Caki2 (cell line): ENCODE measurements at regions not wholly inside any gene's neighbourhood (a gene's known extent, or its start where the extent isn't known, plus 50 kb on each side); places are given as distances from the start of the nearest gene placed in this dataset.

ENCODE experiments used
- DNase-seq: peaks from one replicate; pipeline ENCODE4 v3.0.0-alpha.2; 2015; ENCODE audit warnings: low read depth
- in situ Hi-C: cut with HindIII; loops from 2 replicates; pipeline ENCODE4 v1.10.0; 2016; ENCODE audit warnings: low sequenced_read_pairs, low pct_unique_long_range_greater_than_20kb, mixed read lengths

GRCh38 chr9:13397661-13398060, 118.2 kb upstream of the MPDZ start:
- in situ Hi-C loops = no loop called here
- no peak for DNase-seq

DNA sequence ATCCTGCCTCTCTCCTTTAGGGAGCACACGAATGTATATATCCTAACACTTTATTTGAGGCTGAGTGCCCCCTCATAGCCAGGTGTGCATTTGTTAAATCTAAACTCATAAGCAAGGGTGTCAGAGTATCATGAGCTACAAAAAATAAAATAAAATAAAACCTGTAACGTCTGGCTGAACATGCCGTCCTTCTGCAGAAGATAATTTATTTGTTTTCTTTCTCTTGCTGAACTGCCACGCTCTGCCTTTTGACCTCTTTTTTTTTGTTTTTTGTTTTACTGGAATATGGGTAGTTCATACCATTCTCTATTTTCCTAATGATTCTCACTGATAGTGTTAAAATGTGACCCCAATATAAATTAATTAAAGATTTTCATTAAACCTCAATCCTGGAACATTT, 117.7 kb upstream of the MPDZ start:
- DNase-seq = no peak
- in situ Hi-C loops = no loop called here

- in situ Hi-C loops = no loop called here
- no peak for DNase-seq
Measured at GRCh38 chr9:13396418-13396817, 116.9 kb upstream of the MPDZ start.

DNA sequence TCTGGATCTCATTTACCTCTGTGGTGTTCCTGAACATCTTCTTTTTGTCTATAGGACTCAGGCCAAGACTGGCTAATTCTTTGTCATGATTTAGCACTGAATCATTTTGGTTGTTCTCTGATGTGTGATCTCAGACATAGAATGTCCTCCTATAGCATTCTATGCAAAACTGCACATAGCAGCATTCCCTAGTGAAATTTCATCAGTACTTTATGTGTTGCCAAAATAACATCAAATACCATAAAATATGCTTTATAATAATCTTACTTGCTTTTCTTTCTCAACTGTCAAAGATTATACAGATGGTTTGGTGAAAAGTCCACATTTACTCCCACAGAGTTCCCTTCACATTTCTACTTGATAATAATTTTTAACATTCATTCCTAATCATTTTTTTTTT, 115.7 kb upstream of the MPDZ start:
- in situ Hi-C loops = no loop called here

GRCh38 chr9:13388157-13388556, 108.7 kb upstream of the MPDZ start:
- DNase-seq = no peak
- in situ Hi-C loops = no loop called here

More for the DNA sequence above, 115.7 kb upstream of the MPDZ start:
- no peak for DNase-seq

GRCh38 chr9:13387734-13388067, 108.2 kb upstream of the MPDZ start:
- no peak for DNase-seq
- in situ Hi-C loops = no loop called here

DNA sequence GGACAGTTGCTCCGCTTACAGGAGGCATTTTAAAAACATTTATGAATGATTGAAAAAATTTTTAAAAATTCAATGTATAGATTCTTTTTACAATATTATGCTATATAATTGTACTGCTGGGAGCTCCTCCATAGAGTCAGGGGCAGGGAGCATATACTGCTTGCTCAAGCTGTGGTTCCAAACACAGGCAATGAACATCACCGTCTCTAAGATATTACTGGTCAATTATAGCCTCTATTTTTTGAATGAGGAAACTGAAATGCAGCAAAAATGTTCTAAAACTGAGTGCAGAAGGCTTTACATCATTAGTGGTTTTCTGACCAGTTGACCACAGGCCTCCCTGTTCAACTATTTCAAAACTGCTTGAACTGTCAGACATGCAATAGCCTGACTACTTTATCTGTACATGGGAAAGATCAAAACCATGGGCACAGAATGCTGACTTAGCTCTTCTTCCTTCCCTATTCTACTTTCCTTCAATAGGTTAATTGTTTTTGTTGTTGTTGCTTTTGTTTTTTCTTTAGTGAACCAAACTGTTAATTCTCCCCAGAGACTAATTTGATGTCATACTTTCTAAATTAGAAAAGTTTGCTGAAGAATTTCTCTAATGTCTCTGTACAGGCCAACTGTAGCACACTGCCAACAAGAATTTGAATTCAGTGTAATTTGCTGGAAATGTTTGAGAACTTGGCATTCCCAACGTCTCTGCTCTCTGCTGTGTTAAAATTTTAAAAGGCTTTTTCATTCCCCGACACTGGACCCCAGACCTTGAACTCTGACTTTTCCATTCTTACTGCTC, 107.6 kb upstream of the MPDZ start:
- in situ Hi-C loops = no loop called here
- DNase-seq = no peak

- no peak for DNase-seq
- in situ Hi-C loops = no loop called here
Measured at GRCh38 chr9:13386316-13386715, 106.8 kb upstream of the MPDZ start.

DNA sequence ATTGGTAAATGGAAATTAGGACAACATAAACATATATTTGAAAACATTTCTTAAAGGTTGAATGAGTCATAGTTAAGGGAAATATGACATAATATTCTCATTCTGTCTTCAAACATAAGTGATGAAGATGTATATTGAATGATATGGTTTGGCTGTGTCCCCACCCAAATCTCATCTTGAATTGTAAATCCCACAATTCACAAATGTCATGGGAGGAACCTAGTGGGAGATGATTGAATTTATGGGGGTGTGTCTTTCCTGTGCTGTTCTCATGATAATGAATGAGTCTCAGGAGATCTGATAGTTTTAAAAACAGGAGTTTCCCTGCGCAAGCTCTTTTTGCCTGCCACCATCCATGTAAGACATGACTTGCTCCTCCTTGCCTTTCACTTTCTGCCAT, 104.4 kb upstream of the MPDZ start:
- in situ Hi-C loops = no loop called here
- no peak for DNase-seq

GRCh38 chr9:13383216-13383615, 103.7 kb upstream of the MPDZ start:
- DNase-seq = no peak
- in situ Hi-C loops = no loop called here

DNA sequence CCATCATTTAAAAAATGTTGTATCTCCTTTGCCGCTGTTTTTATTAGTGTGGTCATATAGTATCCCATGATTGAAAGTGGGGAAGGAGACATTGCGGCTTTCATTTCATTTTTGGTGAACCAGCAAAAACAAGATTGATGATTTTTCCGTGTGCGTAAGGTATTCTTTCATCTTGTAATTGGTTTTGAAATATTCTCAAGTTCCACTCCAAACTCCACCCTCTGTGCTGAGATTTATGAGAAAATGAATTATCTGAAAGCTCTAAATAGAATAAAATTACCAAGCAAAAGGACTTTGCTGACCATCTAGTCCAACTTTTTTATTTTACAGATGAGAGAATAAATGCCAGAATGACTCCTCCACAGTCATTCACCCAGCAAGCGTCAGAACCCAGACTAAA, 103.1 kb upstream of the MPDZ start:
- in situ Hi-C loops = no loop called here
- no peak for DNase-seq

GRCh38 chr9:13380903-13381302, 101.4 kb upstream of the MPDZ start:
- DNase-seq = no peak
- in situ Hi-C loops = no loop called here

GRCh38 chr9:13378154-13378553, 98.7 kb upstream of the MPDZ start:
- in situ Hi-C loops = no loop called here
- DNase-seq = no peak

- no peak for DNase-seq
Measured at GRCh38 chr9:13377171-13377925, 97.9 kb upstream of the MPDZ start.

GRCh38 chr9:13372510-13372909, 93.0 kb upstream of the MPDZ start:
- DNase-seq = no peak
- in situ Hi-C loops = no loop called here

More at GRCh38 chr9:13377171-13377925, 97.9 kb upstream of the MPDZ start:
- in situ Hi-C loops = no loop called here

- in situ Hi-C loops = no loop called here
- no peak for DNase-seq
Measured at GRCh38 chr9:13369431-13369830, 89.9 kb upstream of the MPDZ start.

GRCh38 chr9:13367784-13368183, 88.3 kb upstream of the MPDZ start:
- DNase-seq = no peak
- in situ Hi-C loops = no loop called here

GRCh38 chr9:13364271-13365000, 84.9 kb upstream of the MPDZ start:
- no peak for DNase-seq
- in situ Hi-C loops = no loop called here

DNA sequence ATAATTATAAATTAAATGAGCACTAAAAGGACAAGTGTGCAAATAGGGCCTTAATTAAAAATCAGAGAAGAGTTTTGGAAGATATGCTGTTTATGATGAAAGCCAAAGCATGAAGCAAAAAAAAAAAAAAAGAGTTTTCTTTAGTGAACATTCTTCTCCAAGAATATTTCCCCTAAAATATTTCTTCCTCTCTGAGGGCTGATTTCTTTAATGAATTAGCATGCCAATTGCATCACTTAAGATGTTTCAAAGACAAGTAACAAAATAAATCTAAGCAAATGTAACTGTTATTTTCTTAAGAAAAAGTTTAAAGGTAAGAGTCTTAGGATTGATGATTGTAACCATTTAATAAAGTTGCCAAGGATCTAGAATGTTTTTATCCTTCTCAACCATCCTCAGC, 81.6 kb upstream of the MPDZ start:
- in situ Hi-C loops = no loop called here
- DNase-seq = no peak
